HG03103 (cell line): ENCODE measurements at regions not wholly inside any gene's neighbourhood (a gene's known extent, or its start where the extent isn't known, plus 50 kb on each side); places are given as distances from the start of the nearest gene placed in this dataset.

Experiments used
- ATAC-seq: cut with Tn5 transposase; IDR thresholded peaks from one replicate; pipeline ENCODE4 v1.9.1; 2021; ENCODE audit warnings: low read depth; ENCODE audit not compliant: unreplicated experiment

GRCh38 chr14:65242732-65243134 is 140.4 kb upstream of the MAX start:
- ATAC-seq, result no peak

GRCh38 chr14:65243766-65244442 is 141.6 kb upstream of the MAX start:
- no peak for ATAC-seq

- no peak for ATAC-seq
Measured at GRCh38 chr14:65249471-65250161, 147.3 kb upstream of the MAX start.

GRCh38 chr14:65250162-65250495 is 147.8 kb upstream of the MAX start:
- ATAC-seq, result no peak

- no peak for ATAC-seq
Measured at GRCh38 chr14:65251213-65251612, 148.9 kb upstream of the MAX start.

GRCh38 chr14:65252482-65253255 is 150.4 kb upstream of the MAX start:
- no peak for ATAC-seq

GRCh38 chr14:65255029-65255545 is 152.8 kb upstream of the MAX start:
- no peak for ATAC-seq

- ATAC-seq, result no peak
Measured at GRCh38 chr14:65255583-65256461, 153.5 kb upstream of the MAX start.

- no peak for ATAC-seq
Measured at GRCh38 chr14:65256714-65257113, 154.4 kb upstream of the MAX start.

GRCh38 chr14:65257425-65257824 is 155.1 kb upstream of the FUT8 start:
- ATAC-seq, result no peak

GRCh38 chr14:65258391-65258790 is 154.1 kb upstream of the FUT8 start:
- no peak for ATAC-seq

GRCh38 chr14:65259000-65259399 is 153.5 kb upstream of the FUT8 start:
- no peak for ATAC-seq

- ATAC-seq, result no peak
Measured at GRCh38 chr14:65260786-65261185, 151.7 kb upstream of the FUT8 start.

- ATAC-seq, result no peak
Measured at GRCh38 chr14:65261425-65261920, 151.1 kb upstream of the FUT8 start.

GRCh38 chr14:65261946-65262345 is 150.6 kb upstream of the FUT8 start:
- ATAC-seq, result no peak

- no peak for ATAC-seq
Measured at GRCh38 chr14:65263177-65263788, 149.2 kb upstream of the FUT8 start.

- ATAC-seq, result no peak
Measured at GRCh38 chr14:65267856-65268255, 144.7 kb upstream of the FUT8 start.

- no peak for ATAC-seq
Measured at GRCh38 chr14:65268594-65268993, 143.9 kb upstream of the FUT8 start.

- ATAC-seq, result no peak
Measured at GRCh38 chr14:65269732-65270131, 142.8 kb upstream of the FUT8 start.

- ATAC-seq, result no peak
Measured at GRCh38 chr14:65277027-65277426, 135.5 kb upstream of the FUT8 start.
